ENCODE measurements at regions not wholly inside any gene's neighbourhood (a gene's known extent, or its start where the extent isn't known, plus 50 kb on each side); places are given as distances from the start of the nearest gene placed in this dataset.
A peak's percentile ranks its signal among the peaks of the same experiment; 100 is the strongest.

DNA sequence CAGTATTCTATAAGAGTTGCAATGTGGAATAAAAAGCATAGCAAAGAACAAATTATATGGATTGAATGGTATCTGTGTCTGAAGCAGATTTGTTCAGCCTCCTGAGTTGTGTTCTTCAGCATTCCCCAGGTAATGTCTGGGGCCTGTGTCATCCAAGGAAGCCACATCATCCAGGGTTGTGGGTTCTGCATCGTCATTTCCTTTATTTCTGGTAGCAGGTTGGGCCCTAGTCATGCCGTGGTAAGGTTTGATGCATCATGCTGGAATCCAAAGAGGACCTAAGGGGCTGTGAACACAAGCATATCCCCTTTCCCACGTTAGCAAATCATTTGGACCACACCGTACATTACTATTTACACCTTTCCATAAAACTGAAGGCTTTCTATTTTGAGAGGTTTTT is 131.0 kb upstream of the ZNF91 start:
- Histone ChIP-seq H3K4me1 (peaks cover 5% of the 10 kb centered on the region; the same call in 1 of the 2 replicates), H3K9me3 (peaks cover 3% of the 10 kb centered on the region; the same call in 1 of the 2 replicates), H3K36me3 (ENCODE audit: control insufficient read depth, insufficient read depth, low read length) (no peaks in the 10 kb centered on the region), H3K27me3 (replicated peaks; ENCODE audit: control insufficient read depth, insufficient read depth, low read length) (no peaks in the 10 kb centered on the region), H3K4me3 (ENCODE audit: low read depth, low read length) (no peak overlapping the region)
- ChIA-PET CTCF (no interaction called here), POLR2A (no interaction called here)
- peaks cover 38% of the 10 kb centered on the region for H3K9me3 Mint-ChIP-seq (ENCODE audit: unreplicated experiment)
- no peak for DNase-seq
- no peak overlapping the region for H3K27ac Mint-ChIP-seq (ENCODE audit: unreplicated experiment)
- no peaks in the 10 kb centered on the region for H3K27me3 Mint-ChIP-seq (ENCODE audit: insufficient read depth, unreplicated experiment)
- BruUV-seq (replicated peaks) = no TSS peak
- H3K36me3 Mint-ChIP-seq (ENCODE audit: insufficient read depth, unreplicated experiment) = no peaks in the 10 kb centered on the region
- TF ChIP-seq, protein P1, sequence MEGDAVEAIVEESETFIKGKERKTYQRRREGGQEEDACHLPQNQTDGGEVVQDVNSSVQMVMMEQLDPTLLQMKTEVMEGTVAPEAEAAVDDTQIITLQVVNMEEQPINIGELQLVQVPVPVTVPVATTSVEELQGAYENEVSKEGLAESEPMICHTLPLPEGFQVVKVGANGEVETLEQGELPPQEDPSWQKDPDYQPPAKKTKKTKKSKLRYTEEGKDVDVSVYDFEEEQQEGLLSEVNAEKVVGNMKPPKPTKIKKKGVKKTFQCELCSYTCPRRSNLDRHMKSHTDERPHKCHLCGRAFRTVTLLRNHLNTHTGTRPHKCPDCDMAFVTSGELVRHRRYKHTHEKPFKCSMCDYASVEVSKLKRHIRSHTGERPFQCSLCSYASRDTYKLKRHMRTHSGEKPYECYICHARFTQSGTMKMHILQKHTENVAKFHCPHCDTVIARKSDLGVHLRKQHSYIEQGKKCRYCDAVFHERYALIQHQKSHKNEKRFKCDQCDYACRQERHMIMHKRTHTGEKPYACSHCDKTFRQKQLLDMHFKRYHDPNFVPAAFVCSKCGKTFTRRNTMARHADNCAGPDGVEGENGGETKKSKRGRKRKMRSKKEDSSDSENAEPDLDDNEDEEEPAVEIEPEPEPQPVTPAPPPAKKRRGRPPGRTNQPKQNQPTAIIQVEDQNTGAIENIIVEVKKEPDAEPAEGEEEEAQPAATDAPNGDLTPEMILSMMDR (IDR thresholded peaks at IDR 0.05; ENCODE audit: insufficient read depth in 1 of 2, low read depth in 1 of 2, low read length in 1 of 2, severe bottlenecking in 1 of 2, unreplicated experiment in 1 of 2) = no peak
- no peak overlapping the region for H3K4me3 Mint-ChIP-seq (ENCODE audit: unreplicated experiment)
- peaks cover 7% of the 10 kb centered on the region for H3K4me1 Mint-ChIP-seq (ENCODE audit: low read depth, unreplicated experiment)
- intact Hi-C loops (cut with micrococcal nuclease; ENCODE audit: unreplicated experiment) = no loop called here

DNA sequence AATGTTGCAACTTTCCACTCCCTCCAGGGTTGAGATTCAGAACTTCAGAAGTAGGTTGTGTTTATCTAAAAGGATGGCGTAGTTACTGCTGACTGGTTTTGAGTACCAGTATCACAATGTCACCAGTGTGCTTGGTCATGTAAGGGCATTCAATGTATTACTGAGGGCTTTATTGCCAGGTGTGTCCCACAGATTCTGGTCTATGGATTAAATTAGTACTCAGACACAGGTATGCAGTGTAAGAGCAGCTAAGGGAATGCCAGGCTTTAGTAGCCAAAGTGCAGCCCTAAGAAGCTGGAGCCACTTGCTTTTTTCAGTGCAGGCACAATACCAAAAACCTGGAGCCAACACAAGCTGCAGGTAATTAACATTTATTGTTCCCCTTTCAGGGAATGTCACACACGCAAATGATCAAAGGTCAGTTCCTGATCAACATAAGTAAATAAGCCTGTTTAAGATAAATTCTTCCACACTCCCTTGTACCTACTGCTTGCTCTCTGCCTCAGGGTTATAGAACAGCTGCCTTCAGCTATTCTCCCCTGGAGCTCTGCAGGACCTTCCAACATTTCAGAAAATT is 130.1 kb upstream of the ZNF91 start:
- ChIA-PET POLR2A (no interaction called here), CTCF (no interaction called here)
- no peak overlapping the region for H3K4me3 ChIP-seq (ENCODE audit: low read depth, low read length)
- Mint-ChIP-seq H3K4me1 (ENCODE audit: low read depth, unreplicated experiment) (peaks cover 7% of the 10 kb centered on the region), H3K4me3 (ENCODE audit: unreplicated experiment) (no peak overlapping the region), H3K36me3 (ENCODE audit: insufficient read depth, unreplicated experiment) (no peaks in the 10 kb centered on the region), H3K9me3 (ENCODE audit: unreplicated experiment) (peaks cover 38% of the 10 kb centered on the region), H3K27me3 (ENCODE audit: insufficient read depth, unreplicated experiment) (no peaks in the 10 kb centered on the region), H3K27ac (ENCODE audit: unreplicated experiment) (no peak overlapping the region)
- peaks cover 5% of the 10 kb centered on the region; the same call in 1 of the 2 replicates for H3K4me1 ChIP-seq
- H3K27me3 ChIP-seq (replicated peaks; ENCODE audit: control insufficient read depth, insufficient read depth, low read length) = no peaks in the 10 kb centered on the region
- intact Hi-C loops (cut with micrococcal nuclease; ENCODE audit: unreplicated experiment) = no loop called here
- no TSS peak for BruUV-seq (replicated peaks)
- TF ChIP-seq, protein P1 (IDR thresholded peaks at IDR 0.05; ENCODE audit: insufficient read depth in 1 of 2, low read depth in 1 of 2, low read length in 1 of 2, severe bottlenecking in 1 of 2, unreplicated experiment in 1 of 2) = no peak
- peaks cover 3% of the 10 kb centered on the region; the same call in 1 of the 2 replicates for H3K9me3 ChIP-seq
- H3K36me3 ChIP-seq (ENCODE audit: control insufficient read depth, insufficient read depth, low read length) = no peaks in the 10 kb centered on the region
- DNase-seq = peak; percentile 2 to 39

DNA sequence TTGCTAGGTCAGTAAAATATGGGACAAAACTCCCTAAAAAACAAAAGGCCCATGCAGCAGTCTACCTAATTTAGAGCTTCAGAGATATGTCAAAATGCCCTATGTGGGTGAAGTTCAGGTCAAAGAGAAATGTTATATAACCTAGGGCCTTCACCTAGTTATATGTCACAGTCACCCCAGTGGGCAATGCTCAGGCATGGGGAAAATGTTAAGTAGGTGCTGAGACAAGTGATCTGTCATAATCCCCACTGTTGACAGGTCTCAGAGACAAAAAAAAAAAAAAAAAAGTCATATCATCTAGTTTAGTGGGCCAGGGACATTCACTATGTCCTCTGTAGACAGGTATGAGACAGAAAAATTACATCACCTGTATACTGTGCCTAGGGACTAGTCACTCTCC is 128.6 kb upstream of the ZNF91 start:
- no peak for DNase-seq
- peaks cover 5% of the 10 kb centered on the region; the same call in 1 of the 2 replicates for H3K4me1 ChIP-seq
- Mint-ChIP-seq H3K27ac (ENCODE audit: unreplicated experiment) (no peak overlapping the region), H3K4me3 (ENCODE audit: unreplicated experiment) (no peak overlapping the region), H3K27me3 (ENCODE audit: insufficient read depth, unreplicated experiment) (no peaks in the 10 kb centered on the region), H3K9me3 (ENCODE audit: unreplicated experiment) (peaks cover 34% of the 10 kb centered on the region), H3K36me3 (ENCODE audit: insufficient read depth, unreplicated experiment) (no peaks in the 10 kb centered on the region), H3K4me1 (ENCODE audit: low read depth, unreplicated experiment) (peaks cover 7% of the 10 kb centered on the region)
- H3K9me3 ChIP-seq = peaks cover 3% of the 10 kb centered on the region; the same call in 1 of the 2 replicates
- no TSS peak for BruUV-seq (replicated peaks)
- TF ChIP-seq, protein P1 (IDR thresholded peaks at IDR 0.05; ENCODE audit: insufficient read depth in 1 of 2, low read depth in 1 of 2, low read length in 1 of 2, severe bottlenecking in 1 of 2, unreplicated experiment in 1 of 2) = no peak
- intact Hi-C loops (cut with micrococcal nuclease; ENCODE audit: unreplicated experiment) = no loop called here
- no peaks in the 10 kb centered on the region for H3K27me3 ChIP-seq (replicated peaks; ENCODE audit: control insufficient read depth, insufficient read depth, low read length)
- ChIA-PET POLR2A (no interaction called here), CTCF (no interaction called here)
- no peaks in the 10 kb centered on the region for H3K36me3 ChIP-seq (ENCODE audit: control insufficient read depth, insufficient read depth, low read length)
- no peak overlapping the region for H3K4me3 ChIP-seq (ENCODE audit: low read depth, low read length)

All from Caco-2 (cell line).